Left hindlimb (tissue), 1 donor: ENCODE measurements at regions not wholly inside any gene's neighbourhood (a gene's known extent, or its start where the extent isn't known, plus 50 kb on each side); places are given as distances from the start of the nearest gene placed in this dataset.

Source experiments
- DNase-seq: peaks from one replicate; pipeline ENCODE4 v3.0.0-alpha.2; 2018

- DNase-seq: no peak
These were observed 292.0 kb upstream of the ADAMTS5 start for GRCh38 chr21:27258742-27259448.

- DNase-seq: no peak
These were observed 291.1 kb upstream of the ADAMTS5 start for GRCh38 chr21:27257908-27258556.

GRCh38 chr21:27257226-27257625 lies 290.3 kb upstream of the ADAMTS5 start:
- no peak for DNase-seq

DNA sequence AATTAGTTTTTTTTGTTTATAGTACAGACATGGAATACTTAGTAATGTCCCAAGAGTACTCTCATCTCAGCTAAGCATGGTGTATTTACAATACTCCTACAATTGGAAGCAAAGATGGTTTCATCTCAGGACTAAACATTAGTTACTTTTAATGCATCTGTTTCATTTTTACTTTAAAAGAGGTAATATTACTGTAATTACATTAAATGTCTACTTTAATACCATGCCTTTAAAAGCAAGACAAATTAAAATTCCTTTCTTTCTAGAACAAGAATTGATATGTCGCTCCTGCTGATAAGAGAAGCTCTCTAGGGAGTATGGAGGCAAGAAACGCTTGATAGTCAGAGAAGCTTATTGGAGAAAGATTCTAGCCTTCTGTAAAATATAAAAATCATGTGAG lies 284.9 kb upstream of the ADAMTS5 start:
- DNase-seq: no peak

DNA sequence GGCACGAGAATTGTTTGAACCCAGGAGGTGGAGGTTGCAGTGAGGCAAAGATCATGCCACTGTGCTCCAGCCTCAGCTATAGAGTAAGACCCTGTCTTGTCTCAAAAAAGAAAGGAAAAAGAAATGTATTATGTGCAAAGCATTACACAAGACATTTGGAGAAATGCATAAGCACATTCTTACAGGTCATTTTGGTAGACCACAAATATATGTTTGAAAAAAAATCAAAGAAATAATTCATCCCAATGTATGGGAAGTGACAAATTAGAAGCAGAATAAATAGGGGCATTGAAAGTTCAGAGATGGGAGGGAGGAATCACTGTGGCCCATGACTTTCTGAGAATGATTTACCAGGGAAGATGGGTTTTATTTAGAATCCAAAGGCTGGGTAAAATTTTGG lies 283.5 kb upstream of the ADAMTS5 start:
- no peak for DNase-seq

DNA sequence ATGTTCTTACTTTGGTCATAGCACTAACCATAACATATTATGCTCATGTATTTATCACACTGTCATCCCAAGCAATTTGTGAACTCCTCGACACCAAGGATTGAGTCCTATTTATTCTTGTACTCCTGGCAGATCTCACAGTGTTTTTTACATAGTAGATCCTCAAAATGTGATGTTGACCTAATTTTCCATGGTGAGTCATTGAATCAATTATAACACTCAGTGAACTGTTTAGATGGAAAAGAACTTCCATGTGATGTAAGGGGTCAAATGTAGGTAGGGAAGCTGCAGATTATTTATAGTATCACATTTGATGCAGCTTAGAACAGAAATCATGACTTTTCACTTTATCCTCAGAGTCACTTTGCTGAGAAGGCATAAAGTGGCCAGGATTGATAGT lies 281.9 kb upstream of the ADAMTS5 start:
- DNase-seq: no peak

- DNase-seq: no peak
These were observed 279.9 kb upstream of the ADAMTS5 start for GRCh38 chr21:27246741-27247140.

DNA sequence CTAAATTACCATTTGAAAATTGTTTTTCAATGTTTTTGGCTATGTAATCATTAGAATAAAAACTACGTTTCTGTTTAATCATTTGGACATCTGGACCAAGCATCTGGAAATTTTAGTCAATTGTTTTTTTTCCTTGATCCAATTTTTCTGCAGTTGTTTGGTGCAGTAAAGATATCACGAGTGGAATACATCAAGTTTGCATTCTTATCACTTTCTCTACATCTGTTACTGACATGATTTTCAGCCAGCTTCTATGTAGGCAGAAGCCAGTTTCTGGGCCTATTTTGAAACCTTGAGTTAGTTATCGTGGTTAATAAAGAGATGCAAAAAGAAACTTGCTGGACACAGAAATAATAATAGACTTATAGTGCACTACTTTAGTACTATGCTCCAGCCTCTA lies 277.9 kb upstream of the ADAMTS5 start:
- DNase-seq: no peak

DNA sequence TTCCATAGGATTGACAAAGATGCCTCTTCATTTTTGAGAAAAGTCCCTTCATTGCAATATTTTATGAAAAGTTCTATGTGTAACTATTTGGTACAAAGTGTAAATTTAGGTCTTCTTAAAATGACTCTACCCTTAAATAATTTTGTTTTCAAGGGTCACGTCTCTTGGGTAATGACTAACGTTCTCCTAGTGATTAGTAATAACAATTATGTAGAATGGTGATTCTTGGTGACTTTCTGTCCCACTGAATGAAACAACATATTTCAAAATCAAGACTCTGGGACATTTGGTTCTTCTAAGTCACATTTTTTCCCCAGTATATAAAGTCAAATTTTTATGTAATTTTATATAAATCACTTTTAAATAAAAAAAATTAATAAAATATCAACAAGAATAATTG lies 277.5 kb upstream of the ADAMTS5 start:
- no peak for DNase-seq

GRCh38 chr21:27240839-27241238 lies 274.0 kb upstream of the ADAMTS5 start:
- no peak for DNase-seq

- no peak for DNase-seq
These were observed 266.7 kb upstream of the ADAMTS5 start for GRCh38 chr21:27233514-27234115.

- DNase-seq: no peak
These were observed 259.1 kb upstream of the ADAMTS5 start for GRCh38 chr21:27225940-27226339.

- DNase-seq: no peak
These were observed 258.3 kb upstream of the ADAMTS5 start for GRCh38 chr21:27225151-27225550.

DNA sequence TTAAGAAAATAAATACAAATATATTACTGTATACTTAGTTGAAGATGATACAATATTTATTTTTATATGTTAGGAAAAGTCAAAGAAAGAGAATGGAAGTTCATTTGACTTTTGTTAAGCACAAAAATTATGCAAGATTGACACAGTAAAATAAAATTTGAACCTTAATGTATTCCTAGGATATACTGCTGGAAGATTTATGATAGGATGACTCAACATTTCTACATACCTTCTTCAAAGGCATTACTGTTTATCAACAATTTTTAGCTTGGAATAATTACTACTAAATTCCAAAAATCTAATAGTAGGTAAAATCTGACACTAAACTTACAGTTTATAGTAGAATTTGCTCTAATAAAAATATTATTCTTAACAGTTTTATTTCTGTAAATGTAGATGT lies 257.3 kb upstream of the ADAMTS5 start:
- DNase-seq: no peak

- no peak for DNase-seq
These were observed 254.2 kb upstream of the ADAMTS5 start for GRCh38 chr21:27221077-27221476.

GRCh38 chr21:27220416-27220815 lies 253.5 kb upstream of the ADAMTS5 start:
- no peak for DNase-seq

DNA sequence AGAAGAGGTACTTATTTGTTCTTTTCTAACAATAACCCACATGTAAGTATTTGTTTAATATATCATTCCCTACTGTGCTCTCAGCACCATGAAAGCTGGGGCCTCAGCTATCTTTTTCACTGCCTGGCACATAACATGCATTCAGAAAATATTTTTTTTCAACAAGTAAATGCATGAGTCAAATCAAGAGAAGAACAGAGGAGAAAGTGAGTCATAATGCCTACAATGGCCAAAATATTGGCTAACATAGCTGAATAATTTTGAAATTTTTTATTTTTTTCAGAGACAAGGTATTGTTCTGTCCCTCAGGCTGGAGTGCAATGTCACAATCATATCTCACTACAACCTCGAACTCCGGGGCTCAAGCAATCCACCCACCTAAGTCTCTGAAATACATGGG lies 252.2 kb upstream of the ADAMTS5 start:
- no peak for DNase-seq

- DNase-seq: no peak
These were observed 246.4 kb upstream of the ADAMTS5 start for GRCh38 chr21:27213303-27213702.

DNA sequence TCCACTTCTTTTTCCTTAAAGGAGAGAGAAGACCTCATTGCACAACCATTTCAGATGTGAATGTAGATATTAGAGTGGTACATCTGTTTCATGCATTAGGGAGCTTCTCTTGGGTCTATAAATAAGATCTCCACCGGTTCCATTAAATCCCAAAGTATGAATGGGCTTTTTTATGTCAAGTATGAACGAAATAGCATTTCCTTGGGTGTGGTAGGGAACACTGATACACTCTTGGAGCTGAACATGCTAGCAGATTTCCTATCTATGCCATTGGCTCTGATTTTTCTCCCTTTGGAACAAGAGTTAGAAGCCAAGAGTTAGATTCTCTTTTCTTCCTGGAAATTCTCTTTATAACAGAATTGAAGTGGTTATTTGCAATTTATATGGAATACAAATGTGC lies 245.6 kb upstream of the ADAMTS5 start:
- no peak for DNase-seq

GRCh38 chr21:27209546-27209945 lies 242.7 kb upstream of the ADAMTS5 start:
- no peak for DNase-seq

- DNase-seq: no peak
These were observed 239.6 kb upstream of the ADAMTS5 start for GRCh38 chr21:27206368-27206982.

DNA sequence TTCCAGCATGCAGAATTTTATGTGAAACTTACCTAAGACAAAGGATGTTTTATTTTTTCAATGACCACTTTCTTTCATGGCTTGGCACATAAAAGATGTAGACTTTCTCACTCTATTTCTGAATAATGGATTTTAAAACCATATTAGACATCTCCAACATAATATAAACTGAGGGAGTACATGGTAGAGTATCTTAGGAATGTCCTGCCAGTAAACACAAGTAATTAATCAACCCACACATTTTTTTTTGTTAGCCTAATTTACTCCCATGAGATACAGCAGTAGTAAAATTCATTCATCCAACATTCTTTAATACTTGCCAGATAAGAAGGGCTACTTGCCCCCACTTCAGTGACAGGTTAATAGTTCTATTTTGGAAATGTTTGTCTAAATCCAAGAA lies 235.4 kb upstream of the ADAMTS5 start:
- DNase-seq: no peak

GRCh38 chr21:27201197-27201596 lies 234.3 kb upstream of the ADAMTS5 start:
- no peak for DNase-seq

- DNase-seq: no peak
These were observed 229.8 kb upstream of the ADAMTS5 start for GRCh38 chr21:27196651-27197050.
